ENCODE measurements at regions not wholly inside any gene's neighbourhood (a gene's known extent, or its start where the extent isn't known, plus 50 kb on each side); places are given as distances from the start of the nearest gene placed in this dataset.

GRCh38 chr14:87171141-87171540 is 821.8 kb downstream of the GALC start:
- TF ChIP-seq POLR2AphosphoS5 (IDR thresholded peaks at IDR 0.05; ENCODE audit: low read depth, low read length) (no peak), FOXP2 (optimal IDR thresholded peaks at IDR 0.05; ENCODE audit: borderline replicate concordance, extremely low read depth, extremely low read length, insufficient read depth) (no peak), SIN3A (IDR thresholded peaks at IDR 0.05; ENCODE audit: borderline replicate concordance, insufficient read depth, low read length) (no peak), TAF1 (IDR thresholded peaks at IDR 0.05; ENCODE audit: borderline replicate concordance, insufficient read depth, low read length) (no peak)
- TF ChIP-seq, protein P1, sequence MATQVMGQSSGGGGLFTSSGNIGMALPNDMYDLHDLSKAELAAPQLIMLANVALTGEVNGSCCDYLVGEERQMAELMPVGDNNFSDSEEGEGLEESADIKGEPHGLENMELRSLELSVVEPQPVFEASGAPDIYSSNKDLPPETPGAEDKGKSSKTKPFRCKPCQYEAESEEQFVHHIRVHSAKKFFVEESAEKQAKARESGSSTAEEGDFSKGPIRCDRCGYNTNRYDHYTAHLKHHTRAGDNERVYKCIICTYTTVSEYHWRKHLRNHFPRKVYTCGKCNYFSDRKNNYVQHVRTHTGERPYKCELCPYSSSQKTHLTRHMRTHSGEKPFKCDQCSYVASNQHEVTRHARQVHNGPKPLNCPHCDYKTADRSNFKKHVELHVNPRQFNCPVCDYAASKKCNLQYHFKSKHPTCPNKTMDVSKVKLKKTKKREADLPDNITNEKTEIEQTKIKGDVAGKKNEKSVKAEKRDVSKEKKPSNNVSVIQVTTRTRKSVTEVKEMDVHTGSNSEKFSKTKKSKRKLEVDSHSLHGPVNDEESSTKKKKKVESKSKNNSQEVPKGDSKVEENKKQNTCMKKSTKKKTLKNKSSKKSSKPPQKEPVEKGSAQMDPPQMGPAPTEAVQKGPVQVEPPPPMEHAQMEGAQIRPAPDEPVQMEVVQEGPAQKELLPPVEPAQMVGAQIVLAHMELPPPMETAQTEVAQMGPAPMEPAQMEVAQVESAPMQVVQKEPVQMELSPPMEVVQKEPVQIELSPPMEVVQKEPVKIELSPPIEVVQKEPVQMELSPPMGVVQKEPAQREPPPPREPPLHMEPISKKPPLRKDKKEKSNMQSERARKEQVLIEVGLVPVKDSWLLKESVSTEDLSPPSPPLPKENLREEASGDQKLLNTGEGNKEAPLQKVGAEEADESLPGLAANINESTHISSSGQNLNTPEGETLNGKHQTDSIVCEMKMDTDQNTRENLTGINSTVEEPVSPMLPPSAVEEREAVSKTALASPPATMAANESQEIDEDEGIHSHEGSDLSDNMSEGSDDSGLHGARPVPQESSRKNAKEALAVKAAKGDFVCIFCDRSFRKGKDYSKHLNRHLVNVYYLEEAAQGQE (IDR thresholded peaks at IDR 0.05; ENCODE audit: insufficient read depth in 1 of 2, low read depth in 2 of 2, low read length in 2 of 2) = no peak

DNA sequence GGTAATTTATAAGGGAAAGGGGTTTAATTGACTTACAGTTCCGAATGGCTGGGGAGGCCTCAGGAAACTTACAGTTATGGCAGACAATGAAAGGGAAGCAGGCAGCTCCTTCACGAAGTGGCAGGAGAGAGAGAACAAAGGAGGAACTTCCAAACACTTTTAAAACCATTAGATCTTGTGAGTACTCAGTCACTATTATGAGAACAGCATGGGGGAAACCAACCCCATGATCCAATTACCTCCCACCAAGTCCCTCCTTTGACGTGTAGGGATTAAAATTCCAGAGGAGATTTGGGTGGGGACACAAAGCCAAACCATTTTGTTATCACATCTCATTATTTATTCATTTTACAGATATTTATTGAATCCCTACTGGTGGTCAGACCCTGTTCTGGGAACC is 822.8 kb downstream of the GALC start:
- TF ChIP-seq, protein P1 (IDR thresholded peaks at IDR 0.05; ENCODE audit: insufficient read depth in 1 of 2, low read depth in 2 of 2, low read length in 2 of 2) = no peak
- no peak for TF ChIP-seq FOXP2 (optimal IDR thresholded peaks at IDR 0.05; ENCODE audit: borderline replicate concordance, extremely low read depth, extremely low read length, insufficient read depth)

DNA sequence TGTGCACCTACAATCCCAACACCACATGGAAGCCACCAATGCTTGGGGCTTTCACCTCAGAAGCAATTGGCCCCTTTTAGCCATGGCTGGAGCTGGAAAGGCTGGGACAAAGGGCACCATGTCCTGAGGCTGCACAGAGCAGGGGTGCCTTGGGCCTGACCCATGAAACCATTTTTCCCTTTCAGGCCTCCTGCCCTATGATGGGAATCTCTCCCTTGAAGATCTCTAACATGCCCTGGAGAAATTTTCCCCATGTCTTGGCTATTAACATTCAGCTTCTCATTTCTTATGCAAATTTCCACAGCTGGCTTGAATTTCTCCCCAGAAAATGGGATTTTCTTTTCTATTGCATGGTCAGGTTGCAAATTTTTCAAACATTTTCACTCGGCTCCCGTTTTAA is 823.6 kb downstream of the GALC start:
- no peak for TF ChIP-seq TAF1 (IDR thresholded peaks at IDR 0.05; ENCODE audit: borderline replicate concordance, insufficient read depth, low read length)
- no peak for TF ChIP-seq SIN3A (IDR thresholded peaks at IDR 0.05; ENCODE audit: borderline replicate concordance, insufficient read depth, low read length)
- TF ChIP-seq, protein P1 (IDR thresholded peaks at IDR 0.05; ENCODE audit: insufficient read depth in 1 of 2, low read depth in 2 of 2, low read length in 2 of 2) = no peak

GRCh38 chr14:87161502-87161901 is 831.5 kb downstream of the GALC start:
- no peak for TF ChIP-seq FOXP2 (optimal IDR thresholded peaks at IDR 0.05; ENCODE audit: borderline replicate concordance, extremely low read depth, extremely low read length, insufficient read depth)

- no peak for TF ChIP-seq POLR2AphosphoS5 (IDR thresholded peaks at IDR 0.05; ENCODE audit: low read depth, low read length)
- TF ChIP-seq FOXP2 (optimal IDR thresholded peaks at IDR 0.05; ENCODE audit: borderline replicate concordance, extremely low read depth, extremely low read length, insufficient read depth) = no peak
- TF ChIP-seq, protein P1 (IDR thresholded peaks at IDR 0.05; ENCODE audit: insufficient read depth in 1 of 2, low read depth in 2 of 2, low read length in 2 of 2) = no peak
- no peak for TF ChIP-seq TAF1 (IDR thresholded peaks at IDR 0.05; ENCODE audit: borderline replicate concordance, insufficient read depth, low read length)
- TF ChIP-seq SIN3A (IDR thresholded peaks at IDR 0.05; ENCODE audit: borderline replicate concordance, insufficient read depth, low read length) = no peak
These were observed 832.0 kb downstream of the GALC start for GRCh38 chr14:87160989-87161388.

All from PFSK-1 (cell line).